HT-29 (cell line): ENCODE measurements at regions not wholly inside any gene's neighbourhood (a gene's known extent, or its start where the extent isn't known, plus 50 kb on each side); places are given as distances from the start of the nearest gene placed in this dataset.
A peak's percentile ranks its signal among the peaks of the same experiment; 100 is the strongest.

Experiments used
- DNase-seq: peaks from one replicate; pipeline ENCODE4 v3.0.0-alpha.2; 2015; ENCODE audit warnings: low spot score

DNA sequence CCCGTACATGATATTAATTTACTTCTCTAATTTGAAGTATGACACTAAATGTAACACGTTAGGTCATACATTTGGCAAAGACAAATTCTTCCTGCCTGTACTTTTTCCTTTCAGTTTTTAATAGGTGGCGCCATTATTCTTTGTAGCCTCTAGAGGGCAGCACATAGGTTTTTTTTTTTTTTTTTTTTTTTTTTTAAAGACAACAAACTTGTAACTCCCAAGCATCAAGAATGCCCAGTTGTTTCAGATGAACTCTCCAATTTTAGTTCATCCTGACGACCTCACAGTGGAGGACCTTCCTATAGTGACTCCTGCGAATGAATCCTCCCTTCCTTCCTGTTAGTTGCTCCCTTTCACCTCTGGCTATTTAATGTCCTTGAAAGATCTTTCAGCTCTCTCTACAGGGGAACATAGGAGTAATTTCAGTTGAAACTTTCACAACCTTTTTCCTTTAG, 139.3 kb upstream of the HDAC9 start:
- peak; percentile 36 for DNase-seq

DNA sequence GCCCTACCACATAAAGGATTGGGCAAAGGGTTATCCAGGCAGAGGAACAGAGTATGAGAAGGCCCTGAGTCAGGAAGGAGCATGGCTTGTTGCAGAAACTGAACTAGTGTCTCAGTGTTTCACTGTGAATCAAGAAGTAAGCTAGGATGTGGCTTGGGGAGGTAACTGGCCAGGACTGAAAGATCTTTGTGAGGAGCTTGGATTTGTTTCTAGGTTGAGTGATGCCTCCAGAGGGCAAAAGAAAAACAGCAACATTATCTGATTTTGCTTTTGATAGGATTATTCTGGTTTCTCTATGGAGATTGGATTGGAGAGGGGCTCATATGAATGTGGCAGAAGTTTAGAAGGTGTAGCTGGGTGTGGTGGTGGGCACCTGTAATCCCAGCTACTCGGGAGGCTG, 137.9 kb upstream of the HDAC9 start:
- DNase-seq: peak; percentile 17

DNA sequence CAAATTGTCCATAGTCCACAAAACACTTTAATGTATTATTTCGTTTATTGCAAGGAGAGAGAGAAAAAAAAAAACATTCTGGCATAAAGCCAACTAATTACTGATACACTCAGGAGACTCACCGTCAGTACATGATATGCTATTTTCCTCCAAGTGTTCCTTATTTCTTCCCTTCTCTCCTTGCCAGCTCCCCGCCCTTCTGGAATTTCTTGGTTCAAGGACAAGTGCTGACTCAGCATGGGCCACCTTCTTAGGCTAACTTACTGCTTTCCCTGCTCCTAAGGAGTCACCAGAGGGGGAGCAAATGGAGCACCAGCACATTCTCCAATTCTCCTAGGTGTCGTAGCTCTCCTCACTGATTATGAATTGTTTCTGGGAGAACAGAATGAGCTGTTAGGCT, 133.8 kb upstream of the HDAC9 start:
- peak; percentile 24 for DNase-seq

DNA sequence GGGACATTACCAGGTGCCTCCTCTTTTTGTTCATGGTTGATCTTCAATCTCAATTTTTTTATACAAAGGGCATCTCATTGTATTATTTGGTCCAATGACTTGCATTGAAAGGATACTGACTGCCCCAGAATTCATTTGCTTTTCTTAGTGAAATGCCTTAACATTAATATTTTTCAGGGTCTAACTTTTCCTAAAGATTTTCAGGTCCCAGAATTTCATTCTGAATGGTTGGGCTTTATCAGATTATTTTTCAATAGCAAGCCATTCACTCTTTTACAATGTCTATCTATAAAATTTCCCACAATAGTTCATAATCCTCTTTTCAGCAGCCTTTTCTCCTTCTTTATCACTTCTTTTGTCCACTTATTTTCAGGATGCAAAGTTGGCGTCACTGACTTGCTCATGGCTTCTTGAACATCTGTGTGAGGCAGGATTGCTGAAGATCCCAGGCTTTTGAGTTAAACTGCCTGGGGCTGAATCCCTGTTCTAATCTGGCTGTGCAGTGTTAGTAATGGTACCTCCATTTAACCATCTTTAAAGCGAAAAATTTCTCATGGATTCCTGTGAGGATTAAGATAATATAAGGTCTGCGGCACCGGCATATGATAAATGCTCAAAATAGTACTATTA, 131.7 kb upstream of the HDAC9 start:
- no peak for DNase-seq

DNA sequence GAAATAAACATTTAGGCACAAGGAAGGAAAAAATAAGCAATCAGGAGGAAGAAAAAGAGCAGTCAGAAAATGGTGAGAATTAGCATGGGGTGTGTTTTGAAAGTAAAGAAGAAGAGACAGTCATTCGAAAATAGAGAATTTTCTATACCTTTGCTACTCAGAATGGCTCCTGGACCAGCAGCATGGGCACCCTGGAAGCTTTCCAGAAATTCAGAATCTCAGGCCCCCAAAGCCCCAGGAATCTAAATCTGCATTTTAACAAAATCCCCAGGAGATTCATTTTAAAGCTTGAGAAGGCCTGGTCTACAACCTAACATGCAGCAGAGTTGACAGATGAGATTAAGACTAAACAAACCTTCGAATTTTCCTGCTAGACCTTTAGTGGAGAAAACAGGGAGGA, 131.2 kb upstream of the HDAC9 start:
- DNase-seq: no peak

DNA sequence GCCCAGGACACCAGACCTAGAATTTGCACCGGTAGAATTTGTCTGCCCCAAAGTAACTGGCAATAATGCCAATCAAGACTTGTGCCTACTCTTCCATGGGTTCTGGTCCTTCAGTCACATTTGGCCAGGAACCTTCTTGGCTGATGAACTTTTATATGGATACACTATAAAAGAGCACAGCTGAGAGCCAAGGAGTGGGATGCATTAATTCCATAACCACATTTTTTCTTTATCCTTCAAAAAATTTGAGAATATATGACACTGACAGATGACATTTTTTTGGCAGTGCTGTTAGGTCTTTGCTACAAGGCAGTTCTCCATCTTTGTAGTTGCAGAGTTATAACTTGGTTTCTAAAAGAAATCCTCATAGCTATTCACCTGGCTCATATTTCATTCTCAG, 129.2 kb upstream of the HDAC9 start:
- no peak for DNase-seq

DNA sequence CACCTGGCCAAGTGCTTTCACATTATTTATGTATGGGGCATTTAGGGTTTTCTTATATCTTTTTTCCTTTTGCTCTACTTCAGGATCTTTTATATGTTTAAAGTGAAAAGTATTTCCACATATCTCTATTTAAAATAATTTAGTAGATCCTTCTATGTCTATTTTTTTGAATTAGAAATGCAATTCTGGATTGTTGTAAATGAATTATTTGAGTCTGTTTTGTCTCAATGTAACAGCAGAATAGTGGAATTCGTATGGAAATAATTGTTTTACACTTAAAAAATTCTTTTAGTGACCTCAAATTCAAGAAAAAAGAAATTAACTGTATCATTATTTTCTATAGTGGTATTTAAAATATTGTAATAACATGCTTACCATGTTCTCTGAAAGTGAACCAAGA, 126.5 kb upstream of the HDAC9 start:
- no peak for DNase-seq

DNA sequence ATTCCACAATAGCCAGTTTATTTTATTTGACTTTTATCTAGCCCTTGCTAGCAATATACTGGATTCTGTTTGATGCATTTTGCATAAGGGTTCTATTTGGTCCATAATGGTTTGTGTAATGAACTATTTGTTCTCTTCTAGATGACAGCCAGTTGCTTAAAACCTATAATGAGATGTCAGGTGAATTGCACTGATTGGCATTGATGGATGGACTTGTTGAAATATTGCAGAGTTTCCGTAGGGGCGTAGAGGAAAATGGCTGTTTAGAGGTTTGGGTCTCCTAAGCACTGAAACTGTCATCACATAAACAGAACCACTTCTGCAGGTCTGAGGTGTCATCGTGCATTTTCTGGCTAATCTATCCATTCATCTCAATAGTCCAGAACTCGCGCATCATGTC, 124.9 kb upstream of the HDAC9 start:
- no peak for DNase-seq

DNA sequence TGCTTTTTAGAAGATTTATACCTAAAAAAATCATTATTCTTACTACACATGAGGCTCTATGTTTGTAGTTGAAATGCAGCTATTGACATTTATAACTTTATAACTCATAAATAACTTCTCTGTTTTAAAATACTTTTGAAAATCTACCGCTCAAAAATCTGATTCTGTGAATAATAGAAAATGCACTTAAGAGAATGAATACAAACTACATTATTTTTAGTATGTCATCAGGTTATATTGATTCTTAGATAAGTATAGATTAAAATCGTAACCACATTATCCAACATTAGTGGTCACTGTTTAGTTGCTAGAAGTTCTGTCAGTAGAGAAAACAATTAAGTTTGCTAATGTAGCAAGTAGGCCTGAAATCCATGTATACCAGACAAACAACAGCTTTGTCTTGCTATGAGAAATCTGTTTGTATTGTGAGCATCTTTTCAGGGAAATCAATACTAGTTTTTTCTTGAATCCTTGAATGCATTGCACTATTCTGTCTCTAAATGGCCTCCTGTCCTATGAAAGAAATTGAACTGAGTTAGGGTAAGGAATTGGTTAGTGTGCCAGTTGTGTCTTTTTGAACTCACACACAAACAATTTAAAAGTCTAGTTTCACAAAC, 116.5 kb upstream of the HDAC9 start:
- DNase-seq: no peak

DNA sequence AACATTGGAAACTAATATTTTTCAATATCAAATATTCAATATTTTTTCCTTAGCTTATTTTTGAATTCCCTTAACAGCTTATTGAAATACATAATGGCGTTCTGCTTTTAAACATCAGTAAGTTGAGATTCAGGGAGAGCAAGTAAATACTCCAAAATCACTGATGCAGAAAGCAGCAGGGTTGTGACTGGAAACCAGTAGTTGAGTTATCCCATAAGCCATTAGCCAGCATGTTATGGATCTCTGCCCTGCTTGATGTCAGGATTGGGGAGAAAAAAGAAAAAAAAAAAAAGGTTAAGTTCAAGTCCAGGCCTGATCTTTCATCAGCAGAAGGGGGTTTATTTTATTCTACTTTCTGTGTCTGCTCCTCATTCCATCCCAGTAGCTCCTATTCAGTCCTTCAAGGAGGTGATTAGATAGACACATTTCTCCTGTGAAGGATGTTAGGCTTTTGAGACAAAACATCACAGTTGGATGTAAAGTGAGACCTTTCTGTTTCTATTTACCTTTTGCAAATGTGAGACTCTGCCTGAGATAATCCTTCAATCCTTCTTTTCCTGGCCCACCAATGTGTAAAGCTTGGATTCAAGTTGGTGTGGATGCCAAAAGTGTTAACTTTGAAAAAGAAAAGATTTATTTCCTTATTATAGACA, 110.9 kb upstream of the HDAC9 start:
- no peak for DNase-seq

DNA sequence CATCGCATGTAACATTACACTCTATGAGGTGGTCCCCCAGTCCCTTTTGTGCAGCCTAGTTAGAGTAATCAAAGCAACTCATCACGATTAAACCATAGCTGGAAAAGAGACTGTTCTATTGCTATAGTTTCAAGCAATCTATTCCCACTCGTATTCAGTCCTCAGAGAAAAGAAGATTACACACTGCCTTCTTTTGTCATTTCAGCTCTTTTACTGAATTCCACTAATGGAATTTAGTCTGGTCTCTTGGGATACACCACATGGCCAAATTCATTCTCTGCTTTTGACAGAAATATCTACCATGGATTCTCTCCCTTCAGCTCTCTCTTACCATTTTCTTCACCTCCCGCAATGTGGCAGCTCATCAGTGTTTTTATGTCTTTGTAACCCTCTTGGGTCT, 108.9 kb upstream of the HDAC9 start:
- no peak for DNase-seq

DNA sequence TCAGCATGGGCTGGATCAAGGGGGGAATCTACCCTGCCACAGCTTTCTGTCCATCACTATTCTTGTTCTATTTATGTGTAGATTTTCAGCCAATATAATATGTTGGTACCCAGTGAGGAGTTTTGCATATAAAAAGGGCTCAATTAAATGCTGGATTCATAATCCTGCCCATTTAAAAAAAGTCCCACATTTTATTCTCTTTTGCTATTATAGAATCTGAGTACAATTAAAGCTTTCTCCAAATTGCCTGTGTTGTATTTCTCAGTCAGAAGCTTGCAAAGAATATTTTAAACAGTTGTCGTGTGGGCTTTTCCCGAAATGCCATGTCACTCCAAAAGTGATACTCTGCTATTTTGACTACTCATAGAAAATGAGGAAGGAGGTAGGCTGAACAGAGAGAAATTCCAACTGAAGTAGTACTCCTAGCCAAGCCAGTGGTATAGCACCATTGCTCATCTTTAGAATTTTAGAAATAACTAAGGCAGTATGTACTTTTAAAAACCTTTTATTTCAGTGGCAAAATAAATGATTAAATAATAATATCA, 108.3 kb upstream of the HDAC9 start:
- DNase-seq: no peak

DNA sequence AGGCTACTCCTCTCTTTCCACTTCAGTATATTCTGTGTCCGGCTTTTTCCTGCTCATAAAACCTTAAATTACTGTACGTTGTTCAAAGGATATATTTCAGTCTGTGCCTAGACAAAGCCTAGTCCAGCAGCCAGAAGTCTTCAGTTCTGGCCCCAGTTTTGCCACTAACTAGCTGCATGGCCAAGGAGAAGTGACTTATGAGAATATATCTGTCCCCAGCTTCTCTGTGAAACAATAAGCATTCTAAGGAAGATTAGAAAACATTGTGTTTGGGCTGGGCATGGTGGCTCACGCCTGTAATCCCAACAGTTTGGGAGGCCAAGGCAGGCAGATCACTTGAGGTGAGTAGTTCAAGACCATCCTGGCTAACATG, 105.0 kb upstream of the HDAC9 start:
- no peak for DNase-seq

DNA sequence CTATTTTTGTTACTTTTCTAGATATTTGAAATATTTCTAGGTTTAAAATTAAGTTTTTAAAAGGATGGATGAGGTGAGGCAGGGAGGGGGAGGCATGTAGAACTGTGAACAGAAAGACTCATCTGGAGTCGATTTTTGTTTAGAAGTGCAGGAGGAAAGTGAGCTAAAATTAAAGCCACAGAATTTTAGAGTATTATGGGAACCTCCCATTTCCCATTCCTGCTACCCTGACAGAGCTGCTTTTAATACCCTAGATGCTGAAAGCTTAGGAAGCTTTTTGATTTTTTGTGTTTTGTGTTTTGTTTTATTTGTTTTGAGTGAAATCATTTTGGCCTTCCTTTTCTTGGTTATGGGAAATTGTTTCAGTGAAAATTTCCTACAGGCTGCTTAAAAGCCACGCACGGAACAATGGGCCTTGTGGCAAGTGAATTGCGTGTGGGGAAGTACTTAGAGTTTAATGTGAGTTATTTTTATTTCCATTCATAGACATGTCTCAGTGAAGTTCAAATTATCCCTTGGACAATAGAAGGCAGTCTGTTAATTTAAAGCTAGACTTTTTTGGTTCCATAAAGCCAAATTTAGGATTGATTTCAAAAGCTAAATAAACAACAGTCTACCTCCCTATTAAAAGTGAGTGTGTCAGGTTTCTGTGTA, 102.0 kb upstream of the HDAC9 start:
- DNase-seq: no peak

DNA sequence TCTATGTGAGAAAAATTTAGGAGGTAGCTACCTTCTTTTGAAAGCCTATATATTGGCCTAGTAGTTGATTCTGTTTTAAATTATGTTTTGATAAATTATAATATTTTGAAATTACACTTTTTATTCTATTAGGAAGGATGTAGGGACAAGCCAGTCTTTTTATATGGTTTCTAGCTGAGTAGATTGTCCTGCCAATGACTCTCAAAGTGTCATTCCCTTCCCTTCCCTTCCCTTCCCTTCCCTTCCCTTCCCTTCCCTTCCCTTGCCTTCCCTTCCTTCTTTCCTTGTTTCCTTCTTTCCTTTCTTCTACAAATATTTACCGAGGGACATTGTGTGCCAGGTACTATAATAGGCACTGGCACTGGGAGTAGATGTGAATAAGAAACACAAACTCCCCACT, 99.7 kb upstream of the HDAC9 start:
- no peak for DNase-seq

DNA sequence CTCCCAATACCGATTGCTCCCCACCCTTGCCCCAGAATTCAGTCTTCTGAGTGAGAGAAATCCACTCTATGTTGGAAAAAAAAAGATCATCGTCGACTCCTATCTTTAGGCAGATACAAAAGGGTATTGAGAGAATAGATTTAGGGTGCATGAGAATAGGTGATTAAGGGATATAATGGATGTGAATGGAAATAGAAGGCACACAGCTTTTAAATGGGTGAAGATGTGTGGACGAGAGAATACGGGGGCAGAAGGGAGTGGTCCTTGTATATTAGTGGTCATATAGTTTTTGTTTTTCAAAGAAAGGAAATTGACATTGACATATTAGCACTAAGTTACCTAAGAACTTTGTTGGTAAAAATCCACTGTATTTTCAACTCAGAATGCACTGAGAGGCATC, 98.6 kb upstream of the HDAC9 start:
- no peak for DNase-seq

DNA sequence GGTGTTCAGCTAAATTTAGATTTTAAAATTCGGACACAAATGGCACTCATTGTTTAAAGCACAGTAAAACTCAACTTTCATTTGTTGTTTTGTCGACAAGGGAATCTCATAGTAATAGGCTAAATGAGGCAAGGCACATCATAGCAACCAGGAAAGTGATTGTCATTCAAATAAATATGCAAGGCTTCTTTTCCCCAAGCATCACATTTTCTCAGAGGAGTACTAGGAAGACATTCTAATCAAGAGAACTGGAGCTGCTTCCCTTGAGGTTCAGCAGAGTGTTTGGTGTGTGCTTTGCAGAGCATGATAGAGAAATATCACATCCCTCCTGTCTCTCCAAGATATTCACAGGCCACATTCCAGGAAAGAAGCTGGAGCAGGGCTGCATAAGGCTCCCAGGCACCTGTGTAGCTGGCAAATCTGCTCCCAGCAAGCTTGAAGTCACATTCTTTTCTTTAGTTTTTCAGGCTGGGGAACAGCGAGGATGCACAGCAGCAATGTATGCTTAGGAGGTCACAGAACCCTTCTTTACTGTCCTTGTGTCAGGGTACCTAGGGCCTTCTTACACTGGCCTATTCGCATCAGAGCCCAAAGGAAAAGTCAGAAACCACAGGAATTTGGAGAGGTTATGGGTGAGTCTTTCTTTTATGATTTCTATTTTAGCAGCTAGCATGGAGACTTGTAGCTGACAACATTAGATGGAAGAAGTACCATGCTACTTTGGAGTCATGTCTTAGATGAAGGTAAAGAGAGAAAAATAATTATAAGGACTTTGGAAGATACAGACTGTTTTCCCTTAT, 95.9 kb upstream of the HDAC9 start:
- no peak for DNase-seq

DNA sequence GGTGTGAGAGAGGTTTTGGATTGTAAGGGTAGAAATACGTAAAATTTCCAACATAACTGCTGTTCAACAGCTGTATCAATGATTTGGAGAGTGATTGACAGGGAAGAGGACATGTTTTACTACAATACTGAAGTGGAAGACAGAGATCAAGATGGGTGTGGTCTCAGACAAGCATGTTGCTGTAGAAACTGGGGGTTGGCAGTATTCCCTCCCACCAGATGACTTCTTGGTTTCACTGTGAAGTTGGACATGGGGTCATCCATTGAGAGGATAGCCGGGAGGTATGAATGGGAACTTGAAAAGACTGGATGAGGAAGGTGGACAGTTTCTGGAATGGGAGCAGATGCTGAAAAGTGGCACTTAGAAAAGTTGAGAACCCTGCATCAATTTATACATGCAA, 95.3 kb upstream of the HDAC9 start:
- DNase-seq: no peak

DNA sequence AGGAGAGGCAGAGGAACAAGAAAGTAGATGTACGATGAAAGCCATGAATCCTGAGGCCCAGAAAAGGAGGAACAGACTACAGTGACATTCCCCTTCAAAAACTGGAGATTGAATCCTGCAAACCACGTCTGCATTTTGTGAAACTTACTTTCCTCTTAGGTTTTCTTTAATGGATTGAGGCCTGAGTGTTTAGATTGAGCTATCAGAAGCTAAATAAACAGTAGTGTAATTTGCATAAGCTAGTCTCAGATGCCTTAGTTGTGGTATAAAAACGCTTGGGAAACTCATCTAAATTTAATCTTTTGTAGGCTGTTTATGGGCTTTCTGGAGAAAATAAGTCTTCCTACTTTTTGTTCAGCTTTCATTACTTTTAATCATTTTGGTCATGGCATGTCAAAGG, 94.8 kb upstream of the HDAC9 start:
- DNase-seq: no peak

DNA sequence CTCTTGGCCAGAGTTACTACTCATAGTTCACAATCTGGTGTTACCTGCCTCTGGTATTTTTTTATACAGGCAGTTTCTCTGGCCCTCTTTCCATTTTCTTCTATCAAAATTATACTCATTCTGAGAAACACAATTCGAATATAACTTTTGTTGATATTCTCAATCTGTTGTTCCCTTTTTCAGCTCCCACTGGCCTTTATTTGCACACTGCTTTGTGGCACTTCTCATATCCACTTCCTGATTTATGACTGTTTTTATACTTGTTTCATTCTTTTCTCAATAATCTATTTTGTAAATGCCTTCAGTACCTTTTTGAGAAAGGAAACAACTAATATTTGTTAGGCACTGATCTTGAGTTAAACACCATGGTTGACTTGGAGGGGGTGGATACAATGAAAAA, 93.8 kb upstream of the HDAC9 start:
- DNase-seq: no peak

DNA sequence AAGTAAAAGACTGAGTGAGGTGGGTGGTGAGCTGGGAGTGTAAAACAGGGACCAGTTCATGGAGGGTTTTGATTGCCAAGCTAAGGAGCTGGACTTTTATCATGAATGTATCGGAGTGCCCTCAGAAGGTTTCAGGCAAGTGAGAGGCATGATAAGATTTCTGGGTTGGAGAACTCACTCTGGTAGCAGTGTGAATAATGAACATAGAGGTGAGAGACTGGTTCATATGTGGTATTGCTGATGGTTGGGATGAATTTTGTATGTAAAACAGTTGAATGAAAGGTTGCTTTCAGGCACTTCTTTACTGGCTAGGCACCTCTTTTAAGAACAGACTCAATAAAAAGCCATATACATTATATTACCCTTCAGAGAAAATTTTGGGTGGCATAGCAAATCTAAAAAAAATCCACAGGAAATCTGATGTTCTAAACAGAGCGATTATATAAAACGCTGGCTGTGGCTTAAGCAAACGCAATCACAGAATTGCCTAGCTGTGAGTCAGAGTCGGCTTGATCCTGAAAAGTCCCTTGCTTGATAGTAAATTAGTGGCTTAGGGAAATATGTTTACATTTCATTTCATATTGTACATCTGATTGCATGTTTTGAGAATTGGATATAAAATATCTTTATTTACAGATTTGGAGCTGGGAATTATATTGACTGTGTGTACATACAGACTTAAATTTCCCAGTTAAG, 92.9 kb upstream of the HDAC9 start:
- DNase-seq: no peak
